Sigmoid colon (tissue), 6 donors: ENCODE measurements at regions not wholly inside any gene's neighbourhood (a gene's known extent, or its start where the extent isn't known, plus 50 kb on each side); places are given as distances from the start of the nearest gene placed in this dataset.
"Not testable (repeated sequence)": the region's sequence is repeated elsewhere in the genome, so short reads cannot be mapped to it uniquely, and the experiment has no call there.

Source experiments
- DNase-seq: peaks from one replicate; pipeline ENCODE4 v3.0.0-alpha.2; 2019
- H3K27ac ChIP-seq, 4 donors: fragments of 200-600 bp; sonication (generic); one replicate each; pipeline ENCODE4 v1.5.1; 2016 to 2019; ENCODE audit warnings: mild to moderate bottlenecking in 1 of 4
- H3K27me3 ChIP-seq, 3 donors: fragments of 200-600 bp; sonication (generic); one replicate each; pipeline ENCODE4 v1.5.1; 2019; ENCODE audit warnings: mild to moderate bottlenecking in 1 of 3
- H3K36me3 ChIP-seq, 4 donors: fragments of 200-600 bp; sonication (generic); one replicate each; pipeline ENCODE4 v1.5.1; 2016 to 2019
- H3K4me1 ChIP-seq, 4 donors: fragments of 200-600 bp; sonication (generic); one replicate each; pipeline ENCODE4 v1.5.1; 2017 to 2019
- H3K4me3 ChIP-seq, 4 donors: fragments of 200-600 bp; sonication (generic); one replicate each; pipeline ENCODE4 v1.5.1; 2017 to 2019; ENCODE audit warnings: mild to moderate bottlenecking in 2 of 4, moderate library complexity in 1 of 4
- H3K9me3 ChIP-seq, 4 donors: fragments of 200-600 bp in 3 of 4; sonication (generic) in 3 of 4; one replicate each; pipeline versions ENCODE4 v1.5.1 to v1.6.1; 2013 to 2019
- CTCF ChIP-seq, 4 experiments: fragments of 450-650 bp in 3 of 4; fragments of 200-600 bp in 1 of 4; IDR thresholded peaks; one replicate each; pipeline ENCODE4 v1.5.1; 2016 to 2019; ENCODE audit warnings: antibody characterized with exemption in 4 of 4, mild to moderate bottlenecking in 3 of 4, moderate library complexity in 2 of 4
- EP300 ChIP-seq, 4 donors: sonication (generic); formaldehyde crosslinking; IDR thresholded peaks; one replicate each; pipeline ENCODE4 v1.6.1; 2017; ENCODE audit warnings: antibody characterized with exemption in 4 of 4
- POLR2A ChIP-seq, 2 donors: fragments of 450-650 bp; IDR thresholded peaks; one replicate each; pipeline ENCODE4 v1.6.1; 2016; ENCODE audit warnings: antibody characterized with exemption in 2 of 2, mild to moderate bottlenecking in 2 of 2, moderate library complexity in 2 of 2
- POLR2AphosphoS5 ChIP-seq, 4 donors: sonication (generic); formaldehyde crosslinking; IDR thresholded peaks; one replicate each; pipeline ENCODE4 v1.6.1; 2017; ENCODE audit warnings: antibody characterized with exemption in 4 of 4
- WGBS, 2 donors: extraction: QIAGEN DNeasy Blood & Tissue Kit; methylation state at CpG; one replicate each; pipeline ENCODE4 v1.1.7; 2013; 5-methylcytosine and 5-hydroxymethylcytosine counted together
- intact Hi-C: fragments of 100-400 bp; cut with DNase I; formaldehyde crosslinking; loops from one replicate; pipeline ENCODE4 v1.15.1; 2023
- donor health status: healthy with polysubstance abuse.
- donor health status: healthy.

- no peaks in the 10 kb centered on the region for H3K4me1 ChIP-seq
- H3K27me3 ChIP-seq = no peaks in the 10 kb centered on the region
- no peak overlapping the region for H3K4me3 ChIP-seq
- intact Hi-C loops = no loop called here
- no peak for DNase-seq
- H3K36me3 ChIP-seq = no peaks in the 10 kb centered on the region
- WGBS, 2 donors = 71 to 86% methylated on average over 3 of the region's 3 CpGs
- no peak overlapping the region for H3K27ac ChIP-seq
- no peaks in the 10 kb centered on the region for H3K9me3 ChIP-seq
- no peak for TF ChIP-seq POLR2A (IDR thresholded peaks at IDR 0.05)
- no peak for TF ChIP-seq EP300 (IDR thresholded peaks at IDR 0.05)
Measured at GRCh38 chr12:46981622-46982021, 97.8 kb upstream of the PCED1B start.

GRCh38 chr12:46982629-46983392 is 96.6 kb upstream of the PCED1B start:
- no peak overlapping the region for H3K4me3 ChIP-seq
- no peaks in the 10 kb centered on the region for H3K9me3 ChIP-seq
- no peaks in the 10 kb centered on the region for H3K36me3 ChIP-seq
- TF ChIP-seq POLR2A (IDR thresholded peaks at IDR 0.05) (no peak), EP300 (IDR thresholded peaks at IDR 0.05) (no peak), CTCF (IDR thresholded peaks at IDR 0.05) (no peak), POLR2AphosphoS5 (IDR thresholded peaks at IDR 0.05) (no peak)
- WGBS, 2 donors = 96 to 97% methylated on average over 2 of the region's 2 CpGs
- intact Hi-C loops = no loop called here
- H3K27ac ChIP-seq = no peak overlapping the region
- no peaks in the 10 kb centered on the region for H3K27me3 ChIP-seq
- no peak for DNase-seq
- no peaks in the 10 kb centered on the region for H3K4me1 ChIP-seq

GRCh38 chr12:46983393-46983793 is 96.0 kb upstream of the PCED1B start:
- intact Hi-C loops = no loop called here
- 66 to 67% methylated on average over 2 of the region's 2 CpGs for WGBS, 2 donors
- no peaks in the 10 kb centered on the region for H3K4me1 ChIP-seq

GRCh38 chr12:46983959-46984841 is 95.2 kb upstream of the PCED1B start:
- intact Hi-C loops = no loop called here
- no peak overlapping the region for H3K27ac ChIP-seq
- no peak for DNase-seq
- WGBS, 2 donors = 55 to 57% methylated on average over 7 of the region's 7 CpGs
- no peaks in the 10 kb centered on the region for H3K9me3 ChIP-seq
- H3K36me3 ChIP-seq = no peaks in the 10 kb centered on the region
- TF ChIP-seq POLR2AphosphoS5 (IDR thresholded peaks at IDR 0.05) (no peak), CTCF (IDR thresholded peaks at IDR 0.05) (peak; percentile 29 to 68 (median 62))
- no peak overlapping the region for H3K4me3 ChIP-seq
- H3K27me3 ChIP-seq = no peaks in the 10 kb centered on the region
- H3K4me1 ChIP-seq = no peaks in the 10 kb centered on the region

More at GRCh38 chr12:46983393-46983793, 96.0 kb upstream of the PCED1B start:
- H3K27me3 ChIP-seq = no peaks in the 10 kb centered on the region
- H3K4me3 ChIP-seq = no peak overlapping the region
- no peak overlapping the region for H3K27ac ChIP-seq
- TF ChIP-seq CTCF (IDR thresholded peaks at IDR 0.05) (no peak), EP300 (IDR thresholded peaks at IDR 0.05) (no peak), POLR2A (IDR thresholded peaks at IDR 0.05) (no peak), POLR2AphosphoS5 (IDR thresholded peaks at IDR 0.05) (no peak)
- DNase-seq = no peak
- H3K36me3 ChIP-seq = no peaks in the 10 kb centered on the region
- H3K9me3 ChIP-seq = no peaks in the 10 kb centered on the region

GRCh38 chr12:46985816-46986215 is 93.6 kb upstream of the PCED1B start:
- H3K9me3 ChIP-seq = no peaks in the 10 kb centered on the region
- intact Hi-C loops = no loop called here

GRCh38 chr12:46988122-46988521 is 91.3 kb upstream of the PCED1B start:
- H3K9me3 ChIP-seq, H3K36me3 ChIP-seq, intact Hi-C loops, H3K27me3 ChIP-seq, DNase-seq, H3K4me3 ChIP-seq, H3K27ac ChIP-seq, H3K4me1 ChIP-seq: not testable (repeated sequence)
- 13 to 57% methylated on average over 1 of the region's 1 CpG for WGBS, 2 donors

More at GRCh38 chr12:46985816-46986215, 93.6 kb upstream of the PCED1B start:
- TF ChIP-seq POLR2AphosphoS5 (IDR thresholded peaks at IDR 0.05) = no peak
- no peak for TF ChIP-seq POLR2A (IDR thresholded peaks at IDR 0.05)
- no peak for TF ChIP-seq CTCF (IDR thresholded peaks at IDR 0.05)
- no peak for TF ChIP-seq EP300 (IDR thresholded peaks at IDR 0.05)
- Histone ChIP-seq H3K36me3 (no peaks in the 10 kb centered on the region), H3K27ac (no peak overlapping the region), H3K27me3 (no peaks in the 10 kb centered on the region), H3K4me1 (no peaks in the 10 kb centered on the region), H3K4me3 (no peak overlapping the region)
- DNase-seq = no peak
